ENCODE measurements at regions not wholly inside any gene's neighbourhood (a gene's known extent, or its start where the extent isn't known, plus 50 kb on each side); places are given as distances from the start of the nearest gene placed in this dataset.
"Not testable (repeated sequence)": the region's sequence is repeated elsewhere in the genome, so short reads cannot be mapped to it uniquely, and the experiment has no call there.

DNA sequence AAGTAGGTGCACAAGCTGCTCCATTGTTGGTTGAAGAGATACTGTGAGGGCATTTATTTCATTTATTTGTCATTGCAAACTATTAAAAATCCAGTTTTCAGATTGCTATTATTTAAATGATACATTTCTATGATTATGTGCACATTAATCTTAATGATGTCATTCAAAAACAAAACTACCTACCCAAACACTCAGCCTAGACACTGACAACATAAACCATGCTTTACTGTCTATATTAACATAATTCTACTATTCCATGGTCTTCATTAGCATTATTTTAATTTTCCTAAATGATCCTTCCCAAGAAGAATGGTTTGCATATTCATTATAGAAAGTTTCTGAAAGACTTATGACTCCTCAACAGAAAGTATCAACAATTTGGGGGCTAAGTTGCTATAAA is 813.0 kb upstream of the SLITRK5 start:
- DNase-seq (ENCODE audit: low read depth): no peak

DNA sequence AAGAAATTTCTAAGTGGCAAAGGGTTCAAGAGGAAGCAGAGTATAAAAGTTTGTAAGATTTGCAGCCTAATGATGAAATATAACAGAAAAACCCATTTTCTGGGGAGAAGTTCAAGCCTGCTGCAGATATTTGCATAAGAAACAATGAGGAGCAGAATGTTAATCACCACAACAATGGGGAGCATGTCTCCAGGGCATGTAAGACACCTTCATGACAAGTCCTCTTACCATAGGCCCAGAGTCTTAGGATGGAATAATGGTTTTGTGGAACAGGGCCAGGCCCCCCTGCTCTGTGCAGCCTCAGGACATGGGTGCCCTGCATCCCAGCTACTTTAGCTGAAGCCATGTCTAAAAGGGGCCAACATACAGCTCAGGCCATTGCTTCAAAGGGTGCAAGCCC is 809.0 kb upstream of the SLITRK5 start:
- no peak for DNase-seq (ENCODE audit: low read depth)

DNA sequence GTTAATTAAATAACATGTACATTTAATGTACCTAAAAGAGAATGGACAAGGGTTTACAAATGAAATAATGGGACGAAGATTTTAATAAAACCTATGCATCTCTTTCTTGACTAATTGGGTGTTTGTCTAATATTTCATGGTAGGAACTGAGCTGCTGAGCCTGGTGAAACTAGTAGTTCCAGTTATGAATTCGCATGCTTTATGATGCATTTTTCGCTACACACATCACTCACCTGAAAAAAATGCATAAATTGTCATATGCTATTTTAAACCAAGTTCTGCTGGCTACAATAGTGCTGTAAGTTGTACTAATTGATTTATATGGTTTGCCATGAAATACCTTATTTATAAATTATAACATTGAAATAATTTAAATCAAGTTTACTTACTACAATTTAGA is 806.8 kb upstream of the SLITRK5 start:
- DNase-seq (ENCODE audit: low read depth): no peak

- no peak for DNase-seq (ENCODE audit: low read depth)
These were observed 800.7 kb upstream of the SLITRK5 start for GRCh38 chr13:86870444-86870843.

DNA sequence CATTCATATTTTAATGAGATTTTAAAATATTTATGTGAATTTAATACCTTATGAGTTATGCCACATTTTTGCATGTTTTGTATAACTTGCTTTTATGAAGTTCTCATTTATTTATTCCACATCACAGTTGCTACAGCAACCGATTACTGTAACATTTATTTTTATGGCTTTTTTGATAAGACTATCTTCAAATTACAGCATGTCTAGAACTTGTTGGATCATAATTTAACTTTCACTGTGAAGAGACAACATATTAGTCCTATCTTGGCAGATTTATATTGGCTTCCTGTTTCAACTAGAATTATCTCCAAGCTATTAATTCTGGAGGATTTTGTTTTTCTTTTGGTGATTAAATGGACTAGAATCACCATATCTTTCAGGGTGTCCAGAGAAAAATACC is 793.7 kb upstream of the SLITRK5 start:
- no peak for DNase-seq (ENCODE audit: low read depth)

DNA sequence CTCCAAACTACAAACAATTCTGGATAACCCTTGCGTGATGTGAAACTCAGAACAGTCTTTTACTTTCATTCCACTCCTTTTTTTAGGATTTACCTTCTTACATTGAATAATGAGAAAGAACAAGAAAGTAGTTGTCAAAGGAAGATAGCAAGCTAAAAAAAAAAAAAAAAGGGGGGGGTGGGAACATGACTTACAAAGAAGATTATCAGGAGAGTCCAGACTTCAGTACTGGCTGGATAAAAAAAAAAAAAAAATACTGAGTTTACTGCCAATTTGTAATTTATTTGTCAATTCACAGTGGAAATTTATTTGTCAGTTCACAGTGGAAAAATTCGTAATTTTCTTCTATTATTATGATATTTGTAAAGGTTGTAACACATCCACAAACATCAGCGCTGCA is 792.4 kb upstream of the SLITRK5 start:
- DNase-seq (ENCODE audit: low read depth): no peak

DNA sequence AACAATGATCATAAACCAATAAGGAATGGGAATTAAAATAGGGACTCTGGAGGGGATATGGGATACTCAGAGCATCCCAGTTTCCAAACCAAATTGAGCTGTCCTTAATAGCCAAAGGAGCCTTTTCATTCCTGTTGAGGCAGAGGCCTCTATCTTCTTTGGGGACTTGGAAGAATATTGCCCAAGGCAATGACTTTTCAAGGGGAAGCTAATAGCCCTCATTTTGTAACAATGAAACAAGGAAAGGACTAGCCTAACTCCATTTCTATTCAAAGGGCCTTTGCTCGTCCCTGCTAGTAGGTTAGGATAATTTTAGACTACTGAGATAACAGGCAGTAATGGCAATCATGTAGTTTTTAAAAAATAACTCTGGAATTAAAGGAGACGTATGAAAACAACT is 789.8 kb upstream of the SLITRK5 start:
- no peak for DNase-seq (ENCODE audit: low read depth)

GRCh38 chr13:86882107-86882506 is 789.1 kb upstream of the SLITRK5 start:
- DNase-seq (ENCODE audit: low read depth): no peak

- DNase-seq (ENCODE audit: low read depth): no peak
These were observed 788.3 kb upstream of the SLITRK5 start for GRCh38 chr13:86882835-86883234.

DNA sequence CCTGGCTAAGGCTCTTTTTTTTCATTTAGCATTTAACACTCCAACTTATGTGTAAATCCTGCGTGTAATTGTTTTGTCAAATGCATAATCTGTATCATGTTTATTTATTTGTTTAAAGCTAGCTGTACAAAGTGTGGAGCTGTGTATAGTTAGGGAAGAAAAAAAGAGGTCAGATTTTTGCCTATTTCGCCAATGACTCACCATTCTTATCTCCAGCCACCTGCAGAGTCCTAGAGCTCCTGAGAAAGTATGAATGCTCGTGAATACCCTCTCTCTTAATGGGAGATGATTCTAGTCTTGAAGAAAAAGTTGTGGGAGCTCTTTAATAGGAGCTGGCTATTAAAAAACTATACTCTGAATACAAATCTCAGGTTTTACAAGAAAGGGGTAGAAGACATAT is 778.8 kb upstream of the SLITRK5 start:
- peak; percentile 32 for DNase-seq (ENCODE audit: low read depth)

DNA sequence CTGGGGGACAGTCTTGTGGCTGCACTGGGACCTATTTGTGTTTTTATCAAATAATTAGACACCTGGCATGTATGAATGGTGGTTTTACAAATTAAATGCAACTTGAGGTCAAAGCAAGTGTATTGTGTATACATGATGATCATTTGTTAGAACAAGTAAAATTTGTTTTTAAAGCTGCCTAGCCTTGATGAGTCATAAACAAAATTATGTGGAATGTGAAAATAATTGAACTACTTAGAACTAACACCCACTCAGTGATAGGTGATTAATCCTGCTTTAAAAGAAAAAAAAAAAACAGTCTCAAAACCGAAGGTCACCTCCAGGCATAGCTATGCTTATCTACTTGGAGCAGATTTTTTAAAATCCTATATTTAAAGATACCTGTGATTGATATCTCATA is 770.3 kb upstream of the SLITRK5 start:
- no peak for DNase-seq (ENCODE audit: low read depth)

DNA sequence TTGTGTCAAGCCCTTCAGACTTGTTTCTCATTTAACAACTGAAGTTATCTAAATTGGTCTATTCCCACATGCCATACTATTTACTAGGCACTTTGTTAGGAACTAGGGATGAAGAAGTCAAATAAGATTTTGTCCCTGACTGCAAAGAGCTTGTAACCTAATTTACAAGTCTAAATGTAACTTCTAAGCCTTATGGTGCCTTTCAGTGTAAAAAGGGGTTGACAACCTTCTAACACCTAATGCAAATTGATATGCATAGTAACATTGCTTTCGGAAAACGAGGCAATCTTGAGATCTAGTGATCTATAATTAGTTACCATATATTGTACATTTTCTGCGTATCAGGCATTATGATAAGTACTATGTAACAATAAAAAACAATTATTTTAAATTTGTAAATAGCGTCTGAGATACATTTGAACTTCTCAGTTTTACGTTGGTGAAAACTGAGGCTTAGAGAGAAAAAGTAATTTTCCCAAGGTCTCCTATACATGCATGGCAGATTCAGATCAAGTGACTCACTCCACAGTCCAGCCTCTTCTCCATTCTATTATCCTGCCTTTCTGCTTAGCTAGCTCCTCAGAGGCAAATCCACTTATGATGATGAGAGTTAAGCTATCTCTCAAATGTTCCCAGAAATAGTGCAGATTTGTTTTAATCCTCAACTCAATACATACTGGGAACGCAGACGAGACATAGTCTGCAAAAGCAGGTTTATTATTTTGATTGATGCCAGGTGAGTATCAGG is 764.9 kb upstream of the SLITRK5 start:
- peak; percentile 37 for DNase-seq (ENCODE audit: low read depth)

- DNase-seq (ENCODE audit: low read depth): no peak
These were observed 764.0 kb upstream of the SLITRK5 start for GRCh38 chr13:86907156-86907555.

- DNase-seq (ENCODE audit: low read depth): no peak
These were observed 761.9 kb upstream of the SLITRK5 start for GRCh38 chr13:86909318-86909717.

DNA sequence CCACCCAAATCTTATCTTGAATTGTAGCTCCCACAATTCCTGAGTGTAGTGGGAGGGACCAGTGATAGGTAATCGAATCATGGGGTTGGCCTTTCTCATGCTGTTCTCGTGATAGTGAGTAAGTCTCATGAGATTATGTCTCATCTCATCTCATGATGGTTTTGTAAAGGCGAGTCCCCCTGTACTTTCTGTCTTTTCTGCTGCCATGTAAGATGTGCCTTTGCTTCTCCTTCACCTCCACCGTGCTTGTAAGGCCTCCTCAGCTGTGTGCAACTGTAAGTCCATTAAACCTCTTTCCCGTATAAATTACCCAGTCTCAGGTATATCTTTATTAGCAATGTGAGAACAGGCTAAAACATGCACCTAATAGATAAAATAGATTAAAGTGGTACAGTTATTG is 756.4 kb upstream of the SLITRK5 start:
- no peak for DNase-seq (ENCODE audit: low read depth)

GRCh38 chr13:86917438-86917837 is 753.7 kb upstream of the SLITRK5 start:
- DNase-seq (ENCODE audit: low read depth): not testable (repeated sequence)

GRCh38 chr13:86918682-86919081 is 752.5 kb upstream of the SLITRK5 start:
- DNase-seq (ENCODE audit: low read depth): no peak

DNA sequence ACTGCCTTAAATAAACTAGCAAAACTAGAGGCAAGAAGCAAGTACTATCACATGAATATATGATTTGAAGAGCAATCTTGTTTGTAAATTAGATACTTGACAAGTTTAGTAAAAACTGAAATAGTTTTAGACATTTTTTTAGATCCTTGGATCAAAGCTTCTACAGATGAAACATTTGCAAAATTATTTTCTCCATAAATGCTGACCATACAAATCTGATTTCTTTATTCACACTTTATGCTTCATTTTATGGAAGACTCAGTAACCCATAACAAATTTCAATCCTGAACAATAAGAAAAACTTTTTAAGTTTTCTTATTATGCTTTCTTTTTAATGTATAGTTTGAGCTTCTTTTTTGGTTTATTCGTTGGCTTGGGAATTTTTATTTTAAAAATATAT is 750.2 kb upstream of the SLITRK5 start:
- no peak for DNase-seq (ENCODE audit: low read depth)

DNA sequence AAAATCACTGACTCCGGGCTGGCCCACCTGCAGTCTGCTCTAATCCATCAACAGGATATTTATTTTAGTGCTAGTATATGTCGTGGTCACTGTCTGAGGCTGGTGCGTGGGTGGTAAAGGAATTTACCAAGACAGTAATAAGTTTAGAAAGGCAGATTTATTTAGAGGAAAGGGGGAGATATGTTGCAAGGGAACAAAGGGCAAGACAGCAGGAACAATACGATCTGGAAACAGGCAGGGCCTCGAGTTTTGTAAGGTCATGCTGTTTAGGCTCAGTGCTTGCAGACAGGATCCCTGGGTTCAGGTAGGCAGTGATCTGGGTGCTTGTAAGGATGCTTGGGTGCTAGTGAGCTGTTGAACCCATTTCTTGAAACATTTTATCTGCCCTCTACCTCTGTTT is 748.2 kb upstream of the SLITRK5 start:
- DNase-seq (ENCODE audit: low read depth): no peak

DNA sequence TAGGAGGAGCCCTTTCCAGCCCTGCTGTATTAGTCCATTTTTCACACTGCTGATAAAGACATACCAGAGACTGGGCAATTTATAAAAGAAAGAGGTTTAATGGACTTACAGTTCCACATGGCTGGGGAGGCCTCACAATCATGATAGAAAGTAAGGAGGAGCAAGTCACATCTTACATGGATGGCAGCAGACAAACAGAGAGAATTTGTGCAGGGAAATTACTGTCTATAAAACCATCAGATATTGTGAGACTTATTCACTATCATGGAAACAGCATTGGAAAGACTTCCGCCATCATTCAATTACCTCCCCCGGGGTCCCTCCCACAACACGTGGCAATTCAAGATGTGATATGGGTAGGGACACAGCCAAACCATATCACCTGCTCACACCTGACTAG is 744.3 kb upstream of the SLITRK5 start:
- not testable (repeated sequence) for DNase-seq (ENCODE audit: low read depth)

GRCh38 chr13:86932776-86933334 is 738.3 kb upstream of the SLITRK5 start:
- no peak for DNase-seq (ENCODE audit: low read depth)

DNA sequence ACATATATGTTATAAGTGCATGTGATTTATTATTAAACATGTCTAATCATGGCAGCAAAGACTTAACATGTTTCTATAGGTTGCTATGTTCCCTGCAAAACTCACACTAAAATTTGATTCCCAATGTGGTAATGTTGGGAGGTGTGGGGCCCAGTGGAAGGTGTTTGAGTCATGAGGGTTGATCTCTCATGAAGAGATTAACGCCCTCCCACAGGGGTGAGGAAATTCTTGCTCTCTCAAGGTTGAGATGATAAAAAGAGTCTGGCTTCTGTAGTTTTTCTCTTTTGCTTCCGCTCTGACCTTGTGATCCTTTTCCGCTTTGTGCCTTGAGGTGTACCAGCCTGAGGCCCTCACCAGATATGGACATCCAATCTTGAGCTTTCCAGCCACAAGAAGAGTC is 737.5 kb upstream of the SLITRK5 start:
- DNase-seq (ENCODE audit: low read depth): no peak

- no peak for DNase-seq (ENCODE audit: low read depth)
These were observed 733.9 kb upstream of the SLITRK5 start for GRCh38 chr13:86937316-86937715.

GRCh38 chr13:86945584-86945983 is 725.6 kb upstream of the SLITRK5 start:
- DNase-seq (ENCODE audit: low read depth): no peak
